HG02981 (cell line): ENCODE measurements at regions not wholly inside any gene's neighbourhood (a gene's known extent, or its start where the extent isn't known, plus 50 kb on each side); places are given as distances from the start of the nearest gene placed in this dataset.

Experiments
- ATAC-seq: cut with Tn5 transposase; IDR thresholded peaks from one replicate; pipeline ENCODE4 v1.9.1; 2021; ENCODE audit warnings: mild to moderate bottlenecking, moderate library complexity; ENCODE audit not compliant: unreplicated experiment

- no peak for ATAC-seq
Observed at GRCh38 chr15:66848116-66848515, 146.1 kb downstream of the SMAD6 start.

- ATAC-seq, result no peak
Observed at GRCh38 chr15:66848686-66849392, 146.8 kb downstream of the SMAD6 start.

GRCh38 chr15:66849393-66849745 is 147.3 kb downstream of the SMAD6 start:
- ATAC-seq, result no peak

- ATAC-seq, result no peak
Observed at GRCh38 chr15:66849746-66850077, 147.7 kb downstream of the SMAD6 start.

- ATAC-seq, result no peak
Observed at GRCh38 chr15:66850078-66850991, 148.3 kb downstream of the SMAD6 start.

GRCh38 chr15:66850996-66851310 is 148.9 kb downstream of the SMAD6 start:
- no peak for ATAC-seq

- ATAC-seq, result peak; percentile 54
Observed at GRCh38 chr15:66851311-66852063, 149.5 kb downstream of the SMAD6 start.

- no peak for ATAC-seq
Observed at GRCh38 chr15:66852064-66852905, 150.2 kb downstream of the SMAD6 start.

GRCh38 chr15:66854012-66854965 is 152.3 kb downstream of the SMAD6 start:
- ATAC-seq, result no peak

- no peak for ATAC-seq
Observed at GRCh38 chr15:66855041-66855440, 153.0 kb downstream of the SMAD6 start.

- no peak for ATAC-seq
Observed at GRCh38 chr15:66857694-66858093, 155.7 kb downstream of the SMAD6 start.

- ATAC-seq, result no peak
Observed at GRCh38 chr15:66858423-66859207, 156.6 kb downstream of the SMAD6 start.

GRCh38 chr15:66859688-66860253 is 157.7 kb downstream of the SMAD6 start:
- ATAC-seq, result no peak

- no peak for ATAC-seq
Observed at GRCh38 chr15:66860844-66861243, 158.8 kb downstream of the SMAD6 start.

GRCh38 chr15:66862111-66862939 is 160.3 kb downstream of the SMAD6 start:
- ATAC-seq, result no peak

- no peak for ATAC-seq
Observed at GRCh38 chr15:66862940-66863335, 160.9 kb downstream of the SMAD6 start.

- no peak for ATAC-seq
Observed at GRCh38 chr15:66863390-66864085, 161.5 kb downstream of the SMAD6 start.
